AG09319 (cell line): ENCODE measurements at regions not wholly inside any gene's neighbourhood (a gene's known extent, or its start where the extent isn't known, plus 50 kb on each side); places are given as distances from the start of the nearest gene placed in this dataset.

Experiments
- DNase-seq: peaks from one replicate; pipeline ENCODE4 v3.0.0-alpha.2; 2010; ENCODE audit warnings: low read depth; ENCODE audit errors: extremely low read depth
- TF ChIP-seq, protein P1 (sequence below): IDR thresholded peaks from 2 replicates; pipeline ENCODE4 v1.5.1; 2011; ENCODE audit warnings: low read depth, mild to moderate bottlenecking, inconsistent platforms, low read length, moderate library complexity

DNA sequence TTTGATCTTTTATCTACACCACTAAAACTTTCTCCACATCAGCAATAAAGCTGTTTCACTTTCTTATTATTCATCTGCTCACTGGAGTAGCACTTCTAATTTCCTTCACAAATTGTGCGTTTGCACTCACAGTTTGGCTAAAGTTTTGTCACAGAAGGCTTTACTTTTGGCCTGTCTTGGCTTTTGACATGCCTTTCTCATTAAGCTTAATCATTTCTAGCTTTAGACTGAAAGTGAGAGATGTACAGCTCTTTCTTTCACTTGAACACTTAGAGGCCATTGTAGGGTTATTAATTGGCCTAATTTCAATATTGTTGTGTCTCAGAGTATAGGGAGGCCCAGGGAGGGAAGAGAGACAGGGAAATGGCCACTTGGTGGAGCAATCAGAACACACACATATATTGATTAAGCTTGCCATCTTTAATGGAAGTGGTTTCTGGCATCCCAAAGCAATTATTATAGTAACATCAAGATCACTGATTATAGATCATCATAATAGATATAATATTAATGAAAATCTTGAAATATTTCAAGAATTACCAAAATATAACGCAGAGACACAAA is 512.5 kb downstream of the ETV1 start:
- no peak for DNase-seq
- TF ChIP-seq, protein P1, sequence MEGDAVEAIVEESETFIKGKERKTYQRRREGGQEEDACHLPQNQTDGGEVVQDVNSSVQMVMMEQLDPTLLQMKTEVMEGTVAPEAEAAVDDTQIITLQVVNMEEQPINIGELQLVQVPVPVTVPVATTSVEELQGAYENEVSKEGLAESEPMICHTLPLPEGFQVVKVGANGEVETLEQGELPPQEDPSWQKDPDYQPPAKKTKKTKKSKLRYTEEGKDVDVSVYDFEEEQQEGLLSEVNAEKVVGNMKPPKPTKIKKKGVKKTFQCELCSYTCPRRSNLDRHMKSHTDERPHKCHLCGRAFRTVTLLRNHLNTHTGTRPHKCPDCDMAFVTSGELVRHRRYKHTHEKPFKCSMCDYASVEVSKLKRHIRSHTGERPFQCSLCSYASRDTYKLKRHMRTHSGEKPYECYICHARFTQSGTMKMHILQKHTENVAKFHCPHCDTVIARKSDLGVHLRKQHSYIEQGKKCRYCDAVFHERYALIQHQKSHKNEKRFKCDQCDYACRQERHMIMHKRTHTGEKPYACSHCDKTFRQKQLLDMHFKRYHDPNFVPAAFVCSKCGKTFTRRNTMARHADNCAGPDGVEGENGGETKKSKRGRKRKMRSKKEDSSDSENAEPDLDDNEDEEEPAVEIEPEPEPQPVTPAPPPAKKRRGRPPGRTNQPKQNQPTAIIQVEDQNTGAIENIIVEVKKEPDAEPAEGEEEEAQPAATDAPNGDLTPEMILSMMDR = no peak; the same call in none of the 2 replicates

DNA sequence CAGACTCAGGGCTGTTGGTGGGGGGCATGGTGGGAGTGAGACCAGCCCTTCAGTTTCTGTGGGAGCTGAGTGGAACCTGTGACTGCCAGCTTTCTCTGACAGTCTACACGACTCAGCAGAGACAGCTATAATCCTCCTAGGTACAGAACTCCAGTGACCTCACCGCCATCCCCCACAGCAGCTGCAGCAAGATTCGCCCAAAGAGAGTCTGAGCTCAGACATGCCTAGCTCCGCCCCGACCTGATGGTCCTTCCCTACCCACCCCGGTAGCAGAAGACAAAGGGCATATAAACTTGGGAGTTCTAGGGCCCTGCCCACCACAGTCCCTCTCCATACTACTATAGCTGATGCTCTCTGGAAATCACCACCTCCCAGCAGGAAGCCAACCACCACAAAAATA is 500.1 kb downstream of the ETV1 start:
- DNase-seq = no peak
- TF ChIP-seq, protein P1 = no peak

DNA sequence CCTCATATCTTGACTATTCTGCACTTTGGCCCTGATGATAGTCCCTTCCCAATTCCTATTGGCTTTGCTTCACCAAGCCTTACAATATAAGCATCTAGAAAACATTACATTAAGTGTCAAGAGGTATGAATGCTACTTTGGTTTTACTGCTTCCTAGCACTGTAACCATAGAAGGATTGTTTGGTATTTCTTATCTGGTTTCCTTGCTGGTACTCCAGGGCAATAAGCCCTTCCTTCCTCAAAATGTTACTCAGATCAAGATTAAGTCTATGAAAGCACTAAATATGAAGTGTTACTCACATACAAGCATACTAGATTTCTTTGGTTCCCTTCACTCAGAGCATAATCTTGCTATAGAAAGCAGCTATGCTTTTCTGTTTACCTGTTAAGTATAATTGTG is 492.5 kb downstream of the ETV1 start:
- no peak for DNase-seq
- TF ChIP-seq, protein P1 = no peak

DNA sequence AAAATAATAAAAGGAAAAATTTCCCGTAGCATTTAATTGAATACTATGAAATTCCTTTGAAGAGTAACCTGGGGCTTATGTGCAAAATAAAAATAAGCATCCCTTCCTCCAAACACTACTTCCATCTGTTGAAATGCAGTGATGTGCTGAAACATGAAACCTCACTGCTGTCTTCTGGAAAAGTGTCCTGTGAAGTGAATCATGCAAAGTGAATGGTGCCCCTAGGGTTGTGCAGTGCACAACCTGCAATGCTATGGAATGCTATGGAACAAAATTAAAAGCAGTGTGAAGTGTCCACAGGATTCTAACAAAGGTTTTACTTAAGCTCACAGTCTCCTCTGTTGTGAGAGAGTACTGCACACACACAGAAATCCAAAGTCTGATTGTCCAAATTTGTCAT is 480.9 kb downstream of the ETV1 start:
- no peak for DNase-seq

DNA sequence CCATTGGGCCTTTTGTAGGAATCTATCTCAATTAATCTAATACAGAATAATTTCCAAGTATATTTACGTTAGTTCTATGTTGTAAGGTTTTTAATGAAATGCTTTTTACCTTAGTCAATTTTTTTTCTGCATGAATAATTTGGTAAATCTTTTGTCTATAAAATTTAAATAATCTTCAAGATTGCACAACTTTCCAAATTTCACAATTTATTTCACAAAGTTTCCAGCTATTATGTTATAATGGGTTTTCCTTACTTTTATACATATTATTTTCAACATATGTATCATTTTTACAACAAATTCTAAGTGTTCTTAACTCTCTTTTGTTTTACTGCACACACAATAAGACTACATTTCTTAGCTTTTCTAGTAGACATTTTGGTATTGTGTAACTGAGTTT is 470.7 kb downstream of the ETV1 start:
- TF ChIP-seq, protein P1 = no peak
- DNase-seq = no peak

More for the DNA sequence above, 480.9 kb downstream of the ETV1 start:
- TF ChIP-seq, protein P1 = no peak

DNA sequence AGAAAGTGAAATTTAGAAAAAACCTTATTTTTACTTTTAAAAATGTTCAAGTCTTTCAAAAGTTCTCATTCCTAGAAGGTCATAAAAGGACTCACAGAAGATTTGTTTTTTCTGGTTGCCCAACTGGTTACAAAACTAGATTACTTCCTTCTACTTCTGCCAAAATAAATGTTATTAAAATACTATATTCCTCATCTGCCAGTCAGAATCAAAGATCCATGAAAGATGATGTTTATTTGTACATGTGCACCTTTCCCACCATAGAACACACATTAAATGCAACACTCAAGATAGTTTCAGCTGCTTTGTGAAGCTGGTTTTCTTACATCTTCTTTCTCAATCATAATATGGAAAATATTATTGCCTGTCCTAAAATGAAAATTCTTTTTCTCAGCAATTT is 465.4 kb downstream of the ETV1 start:
- TF ChIP-seq, protein P1 = no peak
- no peak for DNase-seq

DNA sequence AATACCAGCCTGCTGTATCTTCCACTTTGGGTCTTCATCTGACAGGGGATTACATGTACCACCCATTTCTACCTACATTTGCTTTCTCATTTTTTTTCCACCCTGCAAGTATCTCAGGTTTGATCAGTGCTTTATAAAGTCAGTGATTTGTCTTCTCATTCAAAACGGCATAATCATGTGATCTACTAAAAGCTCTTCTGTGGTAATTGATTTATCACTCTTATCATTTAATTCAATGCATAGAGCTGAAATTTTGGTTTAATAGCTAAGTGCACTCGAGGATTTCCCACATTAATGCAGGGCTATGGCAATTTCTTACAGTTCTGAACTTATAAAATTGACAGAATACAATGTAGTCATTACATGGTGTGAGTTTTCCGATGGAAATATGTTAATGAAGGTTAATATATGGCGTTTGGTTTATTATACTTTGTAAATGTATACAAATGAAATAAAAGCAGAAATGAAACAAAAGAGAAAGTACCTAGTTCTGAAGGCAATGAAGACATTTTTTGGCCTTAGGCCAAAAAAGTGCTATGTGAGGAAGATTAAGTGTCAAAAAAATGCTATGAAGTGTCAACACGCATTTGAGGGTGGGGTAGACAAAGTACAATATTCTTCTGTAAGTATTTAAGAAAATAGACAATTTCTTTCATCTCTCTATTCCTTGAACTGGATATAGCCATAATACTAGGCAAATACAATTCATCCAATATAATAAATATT is 457.3 kb downstream of the ETV1 start:
- TF ChIP-seq, protein P1 = no peak
- no peak for DNase-seq
